HG02885 (cell line): ENCODE measurements at regions not wholly inside any gene's neighbourhood (a gene's known extent, or its start where the extent isn't known, plus 50 kb on each side); places are given as distances from the start of the nearest gene placed in this dataset.
"Not testable (repeated sequence)": the region's sequence is repeated elsewhere in the genome, so short reads cannot be mapped to it uniquely, and the experiment has no call there.

Source experiments
- ATAC-seq: cut with Tn5 transposase; IDR thresholded peaks from one replicate; pipeline ENCODE4 v1.9.1; 2021; ENCODE audit warnings: mild to moderate bottlenecking; ENCODE audit not compliant: unreplicated experiment, poor library complexity

DNA sequence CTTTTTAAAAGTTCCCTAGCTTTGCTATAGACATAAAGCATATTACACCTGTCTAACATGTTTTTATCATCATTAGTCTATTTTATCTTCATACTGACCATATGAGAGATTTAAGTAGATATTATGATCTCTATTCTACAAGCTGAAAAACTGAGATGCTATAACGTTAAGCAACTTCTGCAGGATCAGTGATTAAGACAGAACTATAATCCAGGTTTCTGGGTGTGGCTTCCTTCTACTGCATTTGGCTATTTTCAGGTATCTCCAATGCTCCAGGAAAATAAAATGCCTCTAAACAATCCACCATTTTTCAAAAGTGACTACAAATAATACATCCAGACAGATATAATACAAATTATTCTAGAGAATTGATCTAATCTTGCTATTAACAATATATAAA lies 53.4 kb downstream of the RGS2 start:
- no peak for ATAC-seq

DNA sequence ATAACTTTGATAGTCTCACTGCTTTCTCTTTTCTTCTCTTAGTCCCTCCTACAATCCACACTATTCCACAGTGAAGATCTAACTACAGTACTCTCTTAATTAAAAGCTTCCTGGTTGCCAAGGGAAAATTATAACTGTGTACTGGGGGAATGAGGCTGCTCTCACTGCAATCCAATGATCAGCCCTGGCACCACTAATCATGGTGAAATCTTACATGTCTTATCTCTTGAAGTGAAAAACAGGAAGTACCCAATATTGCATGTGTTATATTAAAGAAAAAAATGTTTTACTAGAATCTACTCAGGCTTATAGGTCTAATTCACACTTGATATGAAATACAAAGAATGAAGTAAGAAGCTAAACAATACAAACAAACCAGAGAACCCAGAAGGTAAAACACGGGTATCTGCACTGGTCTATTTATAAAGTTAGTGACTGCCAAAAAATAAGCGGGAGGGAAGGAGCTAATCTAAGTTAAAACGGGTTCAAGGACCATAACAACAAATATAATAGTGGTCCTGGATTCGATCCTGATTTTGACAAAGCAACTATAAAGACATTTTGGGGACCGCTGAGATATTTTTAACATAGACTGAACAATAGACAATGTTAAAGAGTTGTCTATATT lies 57.5 kb downstream of the RGS2 start:
- ATAC-seq = no peak

DNA sequence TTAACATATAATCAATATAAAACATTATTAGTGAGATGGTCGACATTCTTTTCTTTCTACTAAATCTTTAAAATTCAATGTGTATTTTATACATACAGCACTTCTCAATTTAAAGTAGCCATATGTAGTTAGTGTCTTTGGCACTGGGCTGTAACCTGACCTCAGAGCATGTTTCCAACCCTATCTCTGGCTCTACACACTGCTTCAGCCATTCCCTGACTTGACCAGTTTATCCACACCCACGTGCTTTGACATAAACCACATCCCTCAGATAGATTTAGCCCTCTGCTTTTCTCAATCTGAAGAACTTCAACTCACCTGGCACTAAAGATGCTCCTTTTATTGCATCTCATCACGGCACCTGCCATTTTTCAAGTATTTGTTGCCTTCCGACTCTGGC lies 58.3 kb downstream of the RGS2 start:
- ATAC-seq = no peak

DNA sequence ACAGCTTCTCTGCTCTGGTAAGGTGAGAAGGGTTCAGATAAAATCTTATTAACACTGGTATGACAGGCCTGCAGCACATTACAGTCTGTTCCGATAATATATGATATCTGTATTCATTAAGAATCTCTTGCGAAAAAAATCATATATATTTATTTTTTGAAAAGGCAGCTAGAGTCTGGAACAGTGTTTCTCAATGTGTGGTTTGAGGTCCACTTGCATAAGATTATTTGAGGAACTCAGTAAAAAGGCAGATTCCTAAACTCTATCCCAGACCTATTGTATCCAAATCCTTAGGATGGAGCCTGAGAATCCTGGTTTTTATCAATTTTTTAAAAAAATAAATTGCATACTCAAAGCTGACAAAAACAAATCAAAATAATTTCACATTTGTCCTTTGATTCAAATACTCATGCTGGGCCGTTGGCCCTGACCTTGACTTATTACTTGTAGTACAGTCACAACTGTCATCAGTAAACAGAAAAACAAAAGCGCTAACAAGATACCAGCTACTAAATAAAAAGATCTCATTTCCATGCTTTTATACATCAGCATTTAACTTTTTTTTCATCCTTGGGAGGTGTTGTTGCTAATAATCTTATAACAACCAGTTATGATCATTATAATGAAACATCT lies 60.6 kb downstream of the RGS2 start:
- ATAC-seq = no peak

DNA sequence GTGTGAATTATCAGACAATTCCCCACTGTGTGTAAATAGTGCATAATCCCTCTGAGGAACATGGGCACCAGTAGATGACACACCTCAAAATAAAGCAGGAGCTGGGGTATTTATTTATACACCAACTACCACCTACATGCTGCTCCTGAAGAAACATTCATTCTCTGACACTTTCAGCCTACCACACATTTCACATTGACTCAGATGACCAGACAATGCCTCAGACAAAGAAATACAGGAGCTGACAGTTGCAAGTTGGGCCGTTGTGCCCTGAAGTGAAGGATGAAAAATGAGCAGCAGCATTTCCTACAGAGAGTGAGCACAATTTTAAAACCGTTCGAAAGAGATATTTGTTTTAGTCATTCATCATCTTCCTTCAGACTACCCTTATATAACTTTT lies 63.2 kb downstream of the RGS2 start:
- no peak for ATAC-seq

DNA sequence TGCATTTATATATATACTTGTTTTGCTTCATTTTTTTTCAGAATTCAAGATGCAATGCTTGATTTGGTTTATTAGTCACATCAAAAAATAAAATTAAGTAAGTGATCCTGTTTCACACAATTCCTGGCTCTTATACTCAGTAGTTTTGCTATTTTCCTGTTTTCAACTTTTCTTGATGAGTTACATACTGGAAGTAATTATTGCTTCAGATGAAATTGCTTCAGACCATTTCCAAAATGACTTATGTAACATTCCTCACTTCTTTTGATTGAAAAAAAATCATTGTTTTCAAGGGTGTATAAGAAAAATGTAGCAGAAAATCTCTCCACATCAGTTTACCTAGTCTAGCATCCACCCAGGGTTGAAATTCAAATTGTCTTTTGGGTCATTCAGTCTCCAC lies 65.0 kb downstream of the RGS2 start:
- no peak for ATAC-seq

DNA sequence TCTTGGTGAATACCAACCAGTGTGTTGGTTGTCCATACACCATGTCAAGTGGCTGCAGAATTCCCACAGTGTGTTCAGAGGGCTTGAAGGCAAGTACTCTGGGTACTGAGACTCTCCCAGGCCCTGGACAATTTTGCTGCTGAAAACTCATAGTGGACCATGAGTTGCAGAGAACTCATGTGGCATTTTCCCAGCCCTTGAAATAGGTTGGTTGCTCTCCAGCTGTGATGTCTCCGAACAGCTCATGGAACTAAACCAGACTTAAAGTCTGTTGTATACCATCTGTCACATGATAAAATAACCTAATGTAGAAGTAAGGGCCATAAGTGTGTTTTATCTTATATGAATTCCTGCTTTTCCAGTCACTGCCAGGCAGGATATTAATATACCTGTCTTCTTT lies 67.8 kb downstream of the RGS2 start:
- ATAC-seq = no peak

DNA sequence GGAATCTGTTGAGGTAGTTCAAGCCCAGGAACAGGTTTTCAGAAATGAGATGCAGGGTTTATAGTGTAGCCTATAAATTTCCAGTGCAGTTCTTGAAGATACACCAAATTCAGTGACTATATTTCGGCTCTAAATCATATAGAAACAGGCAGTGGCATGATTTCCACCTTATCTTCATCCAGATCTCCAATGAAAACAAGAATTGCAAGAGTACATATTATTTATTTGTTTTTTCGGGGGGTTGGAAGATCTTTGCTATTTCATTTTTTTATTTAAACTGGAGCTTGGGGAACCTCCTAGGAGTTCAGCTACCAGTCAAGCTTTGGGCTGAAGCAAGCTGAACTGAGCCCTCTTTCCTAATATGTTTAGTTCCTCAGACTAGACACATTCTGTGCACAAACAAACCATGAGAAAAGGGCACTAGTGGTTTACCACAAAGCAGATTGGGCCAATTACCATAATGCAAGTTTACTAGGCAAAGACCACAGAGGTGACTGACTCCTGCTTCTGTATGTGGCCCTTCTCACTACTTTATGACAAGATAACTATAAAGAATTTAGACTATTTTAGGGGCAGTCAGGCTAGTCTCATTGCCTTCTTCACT lies 68.5 kb downstream of the RGS2 start:
- ATAC-seq = no peak

DNA sequence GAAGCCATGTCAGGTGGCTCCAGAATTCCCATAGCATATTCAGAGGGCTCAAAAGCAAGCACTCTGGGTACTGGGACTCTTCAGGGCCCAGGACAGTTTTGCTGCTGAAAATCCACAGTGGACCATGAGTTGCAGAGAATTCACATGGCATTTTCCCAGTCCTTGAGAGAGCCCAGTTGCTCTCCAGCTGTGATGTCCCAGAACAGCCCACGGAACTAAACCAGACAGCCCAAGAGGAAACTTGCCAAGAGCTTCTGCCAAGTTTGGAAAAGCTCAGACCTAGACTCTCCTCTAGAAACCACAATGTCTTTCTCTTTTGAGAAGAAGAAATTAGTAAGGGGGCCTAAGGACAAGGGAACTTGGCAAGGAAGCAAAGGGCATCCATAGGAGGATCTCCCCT lies 69.4 kb downstream of the RGS2 start:
- ATAC-seq = no peak

DNA sequence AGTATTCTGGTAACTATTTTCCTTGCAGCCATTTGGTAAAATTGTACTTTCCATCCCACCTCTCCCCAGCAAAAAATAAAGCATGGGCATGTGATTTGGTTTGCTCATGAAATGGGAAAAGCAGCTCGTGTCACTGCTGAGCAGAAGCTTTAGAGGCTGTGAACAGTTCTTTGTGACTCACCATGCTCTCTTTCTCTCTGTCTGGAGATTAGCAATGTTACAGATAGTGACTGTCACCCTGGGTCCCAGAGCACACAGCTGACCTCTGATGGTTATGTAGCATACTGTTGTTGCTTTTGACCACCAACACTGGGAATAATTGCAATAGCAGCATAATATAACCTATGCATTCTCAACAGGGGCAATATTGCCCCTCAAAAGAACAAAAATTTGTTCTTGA lies 70.6 kb downstream of the RGS2 start:
- no peak for ATAC-seq

DNA sequence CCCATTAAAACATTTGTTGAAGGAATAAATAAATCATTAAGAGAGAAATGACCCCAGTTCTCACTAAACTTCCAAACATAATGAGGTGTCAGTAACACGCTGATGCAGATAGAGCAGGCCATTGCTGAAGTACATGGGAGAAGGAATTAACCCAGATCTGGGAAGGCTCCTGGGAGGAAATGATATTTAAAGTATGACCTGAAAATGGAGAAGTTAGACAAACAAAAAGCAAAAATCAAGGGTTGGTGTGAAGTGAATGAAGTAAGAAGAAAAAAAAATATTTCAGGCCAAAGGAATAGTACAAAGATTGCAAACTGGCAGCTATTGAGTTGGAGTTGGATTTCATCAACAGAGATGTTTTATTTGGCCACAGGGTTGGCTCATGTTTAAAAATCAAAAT lies 71.4 kb downstream of the RGS2 start:
- no peak for ATAC-seq

DNA sequence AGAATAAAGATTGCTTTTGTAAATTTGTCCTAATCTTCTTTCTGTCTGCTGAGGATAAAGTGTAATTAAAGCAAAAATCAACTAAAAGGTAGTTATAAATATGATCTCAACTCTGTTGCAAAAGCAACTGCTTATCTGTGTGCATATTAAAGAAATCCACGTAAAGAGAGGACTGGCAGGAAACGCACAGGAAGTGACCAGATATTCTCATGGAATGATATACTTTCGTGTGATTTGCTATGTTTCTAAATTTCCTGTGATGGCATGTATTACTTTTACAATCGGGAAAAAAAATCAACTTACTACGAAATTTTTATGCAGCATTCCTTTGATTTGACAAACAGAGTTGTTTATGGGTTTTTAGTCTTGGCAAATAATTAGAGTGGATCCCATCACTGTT lies 75.4 kb downstream of the RGS2 start:
- no peak for ATAC-seq

DNA sequence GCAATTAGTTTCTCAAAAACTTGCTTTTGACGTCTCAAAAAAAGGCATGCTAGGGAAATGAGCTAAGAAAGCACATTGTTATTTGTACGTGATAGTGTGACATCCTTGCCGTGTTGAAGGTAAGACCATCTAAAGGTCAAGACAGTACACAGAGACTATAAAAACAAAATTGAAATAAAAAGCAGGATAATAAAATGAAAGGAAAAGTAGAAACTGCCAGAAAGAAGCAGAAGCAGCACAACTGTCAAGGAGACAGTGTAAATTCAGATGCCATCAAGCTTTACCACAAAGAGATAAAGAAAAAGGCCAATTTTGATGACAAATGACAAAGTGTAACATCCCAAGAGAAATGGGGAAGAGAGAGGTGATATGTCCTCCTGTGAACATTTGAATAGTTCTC lies 76.5 kb downstream of the RGS2 start:
- not testable (repeated sequence) for ATAC-seq

DNA sequence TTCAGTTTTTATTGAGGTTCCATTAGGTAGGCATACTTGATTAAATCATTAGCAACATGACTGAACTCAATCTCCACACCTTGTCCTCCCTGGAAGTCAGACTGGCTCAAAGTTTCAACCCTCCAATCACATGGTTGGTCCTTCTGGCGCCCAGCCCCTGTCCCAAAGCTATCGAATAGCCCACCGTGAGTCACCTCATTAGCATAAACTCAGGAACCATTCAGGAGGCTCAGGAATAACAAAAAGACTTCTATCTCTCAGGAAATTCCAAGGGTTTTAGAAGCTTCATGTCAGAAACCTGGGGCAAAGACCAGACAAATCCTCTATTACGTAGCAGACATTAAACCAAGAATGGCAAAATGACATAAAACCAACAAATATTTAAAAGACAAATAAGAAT lies 78.6 kb downstream of the RGS2 start:
- ATAC-seq = no peak

DNA sequence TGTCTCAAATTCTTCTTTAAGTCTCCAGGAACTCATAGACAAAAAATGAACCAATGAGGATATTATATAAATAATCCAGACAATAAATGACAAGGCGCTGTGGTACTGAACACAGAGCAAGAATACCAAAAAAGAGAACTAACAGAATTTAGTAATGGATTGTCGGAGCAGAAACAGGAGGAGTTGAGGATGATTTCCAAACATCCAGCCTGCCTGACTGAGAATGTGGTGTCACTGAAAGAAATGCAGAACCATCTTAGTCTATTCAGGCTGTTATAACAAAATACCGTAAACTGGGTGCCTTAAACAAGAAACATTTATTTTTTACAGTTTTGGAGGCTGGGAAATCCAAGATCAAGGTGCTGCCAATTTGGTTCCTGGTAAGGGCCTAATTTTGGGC lies 79.7 kb downstream of the RGS2 start:
- ATAC-seq = no peak

DNA sequence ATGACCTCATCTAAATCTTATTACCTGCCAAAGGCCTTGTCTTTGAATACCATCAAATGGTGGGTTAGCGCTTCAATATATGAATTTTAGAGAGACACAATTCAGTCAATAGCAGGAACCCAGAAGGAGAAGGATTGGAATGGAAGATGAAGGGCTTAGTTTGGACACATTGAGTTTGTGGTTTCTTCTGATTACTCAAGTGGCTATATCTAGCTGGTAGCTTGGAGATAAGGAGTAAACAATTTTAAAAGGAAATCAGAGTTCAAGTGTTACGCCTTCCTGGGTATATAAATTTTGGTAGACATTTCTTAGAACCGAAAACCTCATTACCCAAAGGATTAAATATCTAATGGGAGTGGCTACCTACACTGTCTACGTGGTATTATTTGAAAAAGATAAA lies 80.2 kb downstream of the RGS2 start:
- ATAC-seq = no peak

DNA sequence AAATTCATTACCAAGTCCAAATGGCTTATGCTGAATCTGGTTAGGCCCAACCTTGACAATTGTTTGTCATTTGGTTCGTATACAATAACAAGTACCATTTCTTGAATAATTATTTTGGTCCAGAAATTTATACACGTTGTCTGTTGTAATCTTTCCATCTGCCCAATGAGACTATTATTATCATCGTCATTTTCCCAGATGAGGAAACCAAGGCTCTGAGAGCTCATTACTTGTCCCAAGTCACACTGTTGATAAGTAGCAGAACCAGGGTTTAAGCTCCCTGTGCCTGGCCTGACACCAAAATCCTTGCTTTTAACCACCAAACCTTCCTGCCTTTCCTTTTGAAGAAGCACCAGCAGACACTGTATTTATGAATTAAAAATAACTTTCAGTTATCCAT lies 81.3 kb downstream of the RGS2 start:
- no peak for ATAC-seq

DNA sequence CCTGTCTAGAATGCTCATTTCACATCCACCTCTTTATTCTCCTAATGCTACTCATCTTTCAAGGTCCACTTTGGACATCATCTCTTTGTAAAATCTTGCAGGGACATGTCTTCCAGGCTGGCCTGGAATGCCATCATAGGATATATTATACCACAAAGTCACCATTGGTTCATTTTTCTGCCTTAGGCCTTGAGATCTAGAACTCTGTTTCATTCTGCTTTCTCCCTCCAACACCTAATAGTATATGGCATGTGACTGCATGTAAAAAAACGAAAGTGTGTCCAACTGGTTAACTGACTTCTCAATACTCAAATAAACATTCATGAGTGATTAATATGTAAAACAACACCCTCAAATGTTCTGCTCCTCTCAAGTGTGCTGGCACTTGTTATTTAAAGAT lies 84.1 kb downstream of the RGS2 start:
- ATAC-seq = no peak

DNA sequence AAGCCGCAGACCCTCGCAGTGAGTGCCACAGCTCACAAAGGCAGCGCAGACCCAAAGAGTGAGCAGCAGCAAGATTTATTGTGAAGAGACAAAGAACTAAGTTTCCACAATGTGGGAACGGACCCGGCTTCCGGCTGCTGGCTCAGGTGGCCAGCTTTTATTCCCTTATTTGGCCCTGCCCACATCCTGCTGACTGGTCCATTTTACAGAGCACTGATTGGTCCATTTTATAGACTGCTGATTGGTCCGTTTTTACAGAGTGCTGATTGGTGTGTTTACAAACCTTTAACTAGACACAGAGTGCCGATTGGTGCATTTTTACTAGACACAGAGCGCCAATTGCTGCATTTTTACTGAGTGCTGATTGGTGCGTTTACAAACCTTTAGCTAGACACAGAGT lies 86.6 kb downstream of the RGS2 start:
- not testable (repeated sequence) for ATAC-seq

DNA sequence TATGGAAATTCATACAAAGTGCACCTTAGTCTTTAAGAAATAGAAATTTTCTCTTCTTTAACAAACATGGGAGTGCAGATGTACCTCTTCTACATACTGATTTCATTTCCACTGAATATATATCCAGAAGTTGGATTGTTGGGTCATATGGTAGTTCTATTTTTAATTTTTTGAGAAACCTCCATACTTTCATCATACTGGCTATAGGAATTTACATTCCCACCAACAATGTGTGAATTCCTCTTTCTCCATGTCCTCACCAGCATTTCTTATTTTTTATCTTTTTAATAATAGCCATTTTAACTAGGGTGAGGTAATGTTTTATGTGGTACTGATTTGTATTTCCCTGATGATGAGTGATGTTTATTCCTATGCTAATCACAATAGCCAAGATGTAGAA lies 87.5 kb downstream of the RGS2 start:
- ATAC-seq = no peak

DNA sequence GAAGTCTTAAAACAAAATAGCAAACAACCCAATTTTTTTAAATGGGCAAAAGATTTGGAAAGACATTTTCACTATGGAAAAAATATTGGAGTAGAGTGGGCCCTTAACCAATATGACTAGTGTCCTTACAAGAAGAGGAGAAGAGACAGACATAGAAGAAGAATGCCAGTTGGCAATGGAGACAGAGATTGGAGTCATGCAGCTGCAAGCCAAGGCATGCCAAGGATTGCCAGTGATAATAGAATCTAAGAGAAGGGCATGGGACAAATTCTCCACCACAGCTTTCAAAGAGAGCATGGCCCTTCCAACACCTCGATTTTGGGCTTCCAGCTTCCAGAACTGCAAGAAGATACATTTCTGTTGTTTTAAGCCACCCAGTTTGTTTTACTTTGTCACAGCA lies 92.7 kb downstream of the RGS2 start:
- no peak for ATAC-seq

DNA sequence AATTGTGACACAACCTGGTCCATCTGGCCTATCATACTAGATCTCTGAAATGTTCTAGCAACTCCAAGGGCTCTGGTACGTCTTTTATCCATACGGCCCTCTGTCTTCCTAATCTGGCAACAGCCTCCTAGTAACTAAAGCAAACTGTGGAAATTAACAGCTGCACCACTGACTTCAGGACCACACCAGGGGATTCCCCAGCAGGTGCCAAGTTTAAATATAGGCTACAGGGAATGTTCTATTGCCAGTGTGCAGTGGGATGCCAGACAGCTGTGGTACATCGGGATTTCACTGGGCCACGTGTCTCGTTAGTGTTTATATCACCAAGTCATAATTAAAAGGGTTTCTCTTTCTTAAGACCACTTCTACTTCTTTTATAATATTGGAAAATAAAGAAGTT lies 94.3 kb downstream of the RGS2 start:
- no peak for ATAC-seq
